Activated T-helper 1 cell treated with anti-CD3 and anti-CD28 coated beads, Interleukin-12 subunit alpha, Interleukin-12 subunit beta, Interleukin-2, Interleukin-4 antibody, amounts not matched to agents 30 ng/mL and 10 ng/mL and 1 ng/mL, durations not matched to agents 14 hours and 24 hours and 36 hours (primary cell): ENCODE measurements at regions not wholly inside any gene's neighbourhood (a gene's known extent, or its start where the extent isn't known, plus 50 kb on each side); places are given as distances from the start of the nearest gene placed in this dataset.

Experiments used
- DNase-seq: peaks from one replicate; pipeline ENCODE4 v3.0.0; 2021; ENCODE audit warnings: low spot score
- H3K27ac Mint-ChIP-seq: one replicate; pipeline ENCODE4 v1.8.0; 2021; ENCODE audit warnings: mild to moderate bottlenecking, mixed read lengths
- H3K27me3 Mint-ChIP-seq: one replicate; pipeline ENCODE4 v1.8.0; 2022; ENCODE audit warnings: mild to moderate bottlenecking, moderate library complexity, mixed read lengths; ENCODE audit not compliant: insufficient read depth
- H3K36me3 Mint-ChIP-seq: one replicate; pipeline ENCODE4 v1.8.0; 2021; ENCODE audit warnings: low read depth, mixed read lengths
- H3K4me1 Mint-ChIP-seq: one replicate; pipeline ENCODE4 v1.8.0; 2021; ENCODE audit warnings: low read depth, mixed read lengths
- H3K4me3 Mint-ChIP-seq: one replicate; pipeline ENCODE4 v1.8.0; 2021; ENCODE audit warnings: mild to moderate bottlenecking, moderate library complexity, mixed read lengths
- H3K9me3 Mint-ChIP-seq: one replicate; pipeline ENCODE4 v1.8.0; 2021; ENCODE audit warnings: mixed read lengths
- intact Hi-C: fragments of 100-400 bp; cut with micrococcal nuclease; formaldehyde crosslinking; loops from one replicate; pipeline ENCODE4 v1.15.1; 2024

- intact Hi-C loops: no loop called here
- no peak overlapping the region for H3K27ac Mint-ChIP-seq
- H3K4me3 Mint-ChIP-seq: no peak overlapping the region
- no peaks in the 10 kb centered on the region for H3K36me3 Mint-ChIP-seq
- peaks cover 15% of the 10 kb centered on the region for H3K27me3 Mint-ChIP-seq
- no peak for DNase-seq
- H3K4me1 Mint-ChIP-seq: peaks cover 17% of the 10 kb centered on the region
- H3K9me3 Mint-ChIP-seq: no peaks in the 10 kb centered on the region
Measured at GRCh38 chr6:56856036-56856580, 98.8 kb upstream of the BEND6 start.

DNA sequence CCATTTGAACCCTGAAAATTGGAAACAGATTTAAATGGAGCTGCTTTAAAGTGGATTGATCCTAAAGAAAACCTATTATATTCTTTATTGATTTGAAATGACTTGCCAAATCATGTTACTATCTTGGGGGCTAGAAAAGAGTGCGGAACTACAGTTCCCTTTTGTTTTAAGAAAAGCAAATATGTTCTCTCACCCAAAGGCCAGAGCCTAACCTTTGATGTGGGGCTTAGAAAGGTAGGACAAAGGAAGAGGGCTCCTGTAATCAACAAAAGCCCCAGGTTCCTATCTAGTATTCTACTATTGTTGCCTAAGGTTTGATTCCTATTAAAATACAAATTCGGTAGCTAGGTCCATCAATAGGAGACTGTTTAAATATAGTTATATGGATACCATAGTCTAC, 100.8 kb upstream of the BEND6 start:
- peaks cover 22% of the 10 kb centered on the region for H3K27me3 Mint-ChIP-seq
- H3K27ac Mint-ChIP-seq: no peak overlapping the region

GRCh38 chr6:56853541-56853940, 101.4 kb upstream of the BEND6 start:
- intact Hi-C loops: loop anchor here (2.0 to 5.0 kb wide), 3 partner anchors 106 to 495 kb away; no protein-coding TSS in a partner anchor
- peaks cover 3% of the 10 kb centered on the region for H3K36me3 Mint-ChIP-seq
- H3K27ac Mint-ChIP-seq: no peak overlapping the region
- DNase-seq: no peak
- no peaks in the 10 kb centered on the region for H3K9me3 Mint-ChIP-seq
- peaks cover 22% of the 10 kb centered on the region for H3K27me3 Mint-ChIP-seq
- H3K4me1 Mint-ChIP-seq: peaks cover 30% of the 10 kb centered on the region
- H3K4me3 Mint-ChIP-seq: no peak overlapping the region

More for the DNA sequence above, 100.8 kb upstream of the BEND6 start:
- DNase-seq: no peak
- peaks cover 3% of the 10 kb centered on the region for H3K36me3 Mint-ChIP-seq
- no peak overlapping the region for H3K4me3 Mint-ChIP-seq
- intact Hi-C loops: loop anchor here (5.0 kb wide), 2 partner anchors 107 to 233 kb away; no protein-coding TSS in a partner anchor
- H3K4me1 Mint-ChIP-seq: peaks cover 30% of the 10 kb centered on the region
- no peaks in the 10 kb centered on the region for H3K9me3 Mint-ChIP-seq

DNA sequence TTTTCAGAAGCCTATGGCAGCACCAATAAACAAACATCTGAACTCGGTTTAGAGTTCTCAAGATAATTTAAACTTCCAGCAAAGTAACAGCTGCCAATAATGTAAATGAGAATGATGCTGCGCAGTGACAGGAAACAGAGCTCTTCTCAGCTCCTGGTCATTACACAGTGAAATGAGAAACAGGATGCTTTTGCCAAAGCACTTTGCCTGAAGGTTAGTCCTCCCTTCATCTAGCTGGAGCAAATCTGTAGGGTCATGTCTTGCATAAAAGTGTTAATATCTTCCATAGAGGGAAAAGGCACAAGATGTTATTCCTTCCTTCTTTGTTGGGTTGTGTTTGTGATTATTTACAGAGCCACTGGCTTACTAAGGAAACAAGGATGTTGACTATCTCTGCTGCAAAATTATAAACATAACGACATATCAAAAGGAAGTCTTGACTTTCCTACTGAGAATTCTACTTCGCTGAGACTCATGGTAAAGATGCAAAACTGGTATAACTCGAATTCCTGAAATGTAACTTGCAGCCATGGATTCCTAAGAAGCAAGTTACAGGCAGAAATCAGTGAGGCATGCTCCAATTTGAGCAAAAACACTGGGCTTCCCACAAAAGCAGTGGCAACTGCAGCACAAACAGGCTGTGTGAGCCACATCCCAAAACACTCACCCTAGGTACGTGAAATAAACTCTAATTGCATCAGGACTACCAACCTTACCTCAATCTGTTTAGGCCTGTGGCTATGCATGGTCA, 102.5 kb upstream of the BEND6 start:
- Mint-ChIP-seq H3K4me3 (peak overlapping the region; percentile 81), H3K27ac (peak overlapping the region; percentile 78), H3K9me3 (no peaks in the 10 kb centered on the region), H3K27me3 (peaks cover 25% of the 10 kb centered on the region), H3K4me1 (peaks cover 30% of the 10 kb centered on the region), H3K36me3 (peaks cover 4% of the 10 kb centered on the region)
- intact Hi-C loops: loop anchor here (2.0 to 5.0 kb wide), 3 partner anchors 105 to 494 kb away; no protein-coding TSS in a partner anchor
- DNase-seq: no peak

DNA sequence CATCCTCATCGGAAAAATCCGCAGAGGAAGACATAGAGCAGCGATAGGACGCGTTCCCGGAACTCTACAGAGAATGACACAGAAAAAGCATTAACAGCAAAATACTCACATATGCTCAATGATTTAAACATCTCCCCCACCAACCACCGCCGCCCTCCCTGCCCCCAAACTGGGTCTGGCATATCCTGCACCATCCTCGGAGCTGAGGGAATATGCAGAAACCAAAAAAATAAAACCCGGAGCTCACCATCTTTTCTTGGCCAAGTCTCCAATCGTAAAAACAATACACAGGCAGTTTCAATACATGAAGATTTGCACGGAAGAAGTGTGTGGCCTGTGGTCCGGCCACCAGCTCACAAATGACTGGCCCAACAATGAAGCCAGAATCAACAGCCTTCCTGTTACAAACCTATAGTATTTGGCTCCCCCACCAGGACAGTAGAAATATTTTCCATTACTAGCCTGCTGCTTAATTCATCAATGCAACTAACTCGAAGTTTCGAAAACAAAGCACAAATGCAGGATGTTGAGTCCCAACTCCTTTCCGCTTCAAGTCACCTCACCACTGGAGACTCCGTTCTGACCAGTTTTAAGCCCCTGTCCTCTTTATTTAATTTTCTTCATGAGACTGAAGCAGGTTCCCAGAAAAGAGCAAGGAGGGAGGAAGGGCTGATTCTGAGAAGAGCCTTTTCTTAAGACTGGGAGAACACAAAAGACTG, 103.2 kb upstream of the BEND6 start:
- peaks cover 30% of the 10 kb centered on the region for H3K4me1 Mint-ChIP-seq
- H3K27ac Mint-ChIP-seq: peak overlapping the region; percentile 78
- intact Hi-C loops: loop anchor here (1.0 to 5.0 kb wide), 8 partner anchors 39 to 493 kb away; partner anchors contain the start of gene PRIM2
- peaks cover 24% of the 10 kb centered on the region for H3K27me3 Mint-ChIP-seq
- DNase-seq: peak; percentile 37
- no peaks in the 10 kb centered on the region for H3K9me3 Mint-ChIP-seq
- H3K36me3 Mint-ChIP-seq: peaks cover 5% of the 10 kb centered on the region
- H3K4me3 Mint-ChIP-seq: peak overlapping the region; percentile 81

DNA sequence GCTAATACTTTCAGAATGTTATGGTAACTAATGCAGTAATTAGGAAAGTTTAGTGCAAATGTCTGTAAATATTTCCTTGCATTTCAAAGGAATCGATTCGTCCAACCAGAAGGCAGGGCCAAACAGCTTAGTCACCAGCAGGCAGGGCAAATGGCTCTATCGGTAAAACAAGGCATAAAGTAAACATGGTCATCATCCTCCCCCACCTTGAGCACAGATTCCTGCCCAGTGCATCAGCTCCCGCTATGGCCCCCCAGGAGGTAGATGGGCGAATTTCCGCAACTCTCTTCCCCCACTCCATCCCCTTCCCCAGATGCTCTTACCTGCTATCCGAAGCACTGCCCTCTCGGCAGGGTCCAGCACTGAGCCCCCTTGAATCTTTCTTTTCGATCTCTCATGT, 103.8 kb upstream of the BEND6 start:
- Mint-ChIP-seq H3K9me3 (no peaks in the 10 kb centered on the region), H3K4me3 (peak overlapping the region; percentile 81), H3K27me3 (peaks cover 20% of the 10 kb centered on the region), H3K4me1 (peaks cover 30% of the 10 kb centered on the region), H3K27ac (peak overlapping the region; percentile 78), H3K36me3 (peaks cover 5% of the 10 kb centered on the region)
- DNase-seq: no peak
- intact Hi-C loops: loop anchor here (1.0 to 5.0 kb wide), 7 partner anchors 40 to 466 kb away; partner anchors contain the start of gene PRIM2

GRCh38 chr6:56850626-56851025, 104.3 kb upstream of the BEND6 start:
- H3K9me3 Mint-ChIP-seq: no peaks in the 10 kb centered on the region

GRCh38 chr6:56849896-56850295, 105.0 kb upstream of the BEND6 start:
- intact Hi-C loops: loop anchor here (2.0 to 5.0 kb wide), 5 partner anchors 41 to 467 kb away; partner anchors contain the start of gene PRIM2
- Mint-ChIP-seq H3K4me3 (no peak overlapping the region), H3K36me3 (peaks cover 5% of the 10 kb centered on the region), H3K9me3 (no peaks in the 10 kb centered on the region), H3K27ac (no peak overlapping the region), H3K4me1 (peaks cover 30% of the 10 kb centered on the region), H3K27me3 (peaks cover 19% of the 10 kb centered on the region)
- no peak for DNase-seq

More at GRCh38 chr6:56850626-56851025, 104.3 kb upstream of the BEND6 start:
- intact Hi-C loops: loop anchor here (1.0 to 5.0 kb wide), 7 partner anchors 40 to 466 kb away; partner anchors contain the start of gene PRIM2
- peaks cover 16% of the 10 kb centered on the region for H3K27me3 Mint-ChIP-seq
- no peak overlapping the region for H3K27ac Mint-ChIP-seq
- peak overlapping the region; percentile 81 for H3K4me3 Mint-ChIP-seq
- H3K36me3 Mint-ChIP-seq: peaks cover 5% of the 10 kb centered on the region
- H3K4me1 Mint-ChIP-seq: peaks cover 30% of the 10 kb centered on the region
- DNase-seq: no peak

GRCh38 chr6:56848105-56848504, 106.8 kb upstream of the BEND6 start:
- Mint-ChIP-seq H3K36me3 (peaks cover 5% of the 10 kb centered on the region), H3K4me3 (no peak overlapping the region), H3K4me1 (peaks cover 30% of the 10 kb centered on the region), H3K27ac (no peak overlapping the region), H3K27me3 (peaks cover 23% of the 10 kb centered on the region), H3K9me3 (no peaks in the 10 kb centered on the region)
- intact Hi-C loops: no loop called here
- DNase-seq: no peak

DNA sequence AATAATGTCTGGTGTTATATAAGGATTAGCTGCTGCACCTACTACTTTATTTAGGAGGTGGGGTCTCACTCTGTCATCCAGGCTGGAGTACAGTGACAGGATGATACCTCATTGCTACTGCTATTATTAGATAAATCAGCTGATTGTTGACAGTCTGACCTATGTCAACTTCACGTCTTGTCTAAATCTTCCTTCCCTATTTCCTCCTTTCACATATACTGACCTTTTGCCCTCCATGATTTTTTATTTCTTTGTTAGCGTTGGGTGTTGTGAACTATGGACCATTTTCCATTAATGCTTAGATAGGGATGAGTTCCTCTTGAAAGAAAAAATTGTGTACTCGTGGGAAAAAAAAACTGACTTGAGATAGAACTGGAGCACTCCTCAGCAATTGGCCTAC, 109.9 kb upstream of the BEND6 start:
- no peaks in the 10 kb centered on the region for H3K9me3 Mint-ChIP-seq
- H3K36me3 Mint-ChIP-seq: peaks cover 5% of the 10 kb centered on the region
- peaks cover 12% of the 10 kb centered on the region for H3K4me1 Mint-ChIP-seq
- H3K27ac Mint-ChIP-seq: no peak overlapping the region
- intact Hi-C loops: no loop called here
- peaks cover 45% of the 10 kb centered on the region for H3K27me3 Mint-ChIP-seq
- no peak overlapping the region for H3K4me3 Mint-ChIP-seq
- no peak for DNase-seq

DNA sequence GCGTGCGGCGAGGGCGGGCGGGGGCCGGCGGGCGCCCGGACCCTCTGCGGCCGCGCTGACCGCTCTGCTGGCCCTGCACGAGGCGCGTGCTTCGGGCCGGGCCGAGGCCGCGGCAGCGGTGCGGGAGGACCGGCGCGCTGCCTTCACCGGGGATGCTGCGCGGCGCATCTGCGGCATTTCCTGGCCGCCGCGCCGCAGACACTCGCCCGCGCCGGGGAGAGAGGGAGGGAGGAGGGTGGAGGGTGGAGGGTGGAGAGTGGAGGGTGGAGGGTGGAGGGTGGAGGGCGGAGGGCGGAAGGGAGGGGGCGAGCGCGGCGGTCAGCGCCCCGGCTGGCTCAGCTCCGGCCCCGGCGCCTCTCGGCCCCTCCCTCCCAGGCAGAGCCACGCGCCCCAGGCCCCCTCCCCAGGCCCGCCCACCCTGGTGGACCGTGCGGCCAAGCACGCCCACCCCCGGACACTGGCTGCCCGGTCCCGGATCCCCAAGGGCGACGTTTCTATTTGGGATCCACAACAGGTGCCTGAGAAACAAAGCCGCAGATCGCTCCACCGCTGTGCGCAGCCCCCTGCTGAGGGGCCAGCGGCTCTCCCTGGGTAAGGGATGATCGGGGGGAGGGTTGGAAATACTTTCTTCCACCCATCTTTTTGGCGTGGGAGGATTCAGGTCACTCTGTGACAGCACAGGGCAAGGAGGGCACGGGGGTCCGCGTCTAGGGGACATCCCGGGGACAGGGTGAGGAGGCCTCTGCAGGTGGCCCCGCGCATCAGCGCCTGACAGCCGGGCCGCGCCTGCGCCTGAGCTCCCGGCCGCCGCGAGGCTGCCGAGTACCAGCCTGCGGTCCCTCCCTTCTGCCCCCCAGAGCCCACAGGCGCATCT, 111.2 kb upstream of the BEND6 start:
- peaks cover 2% of the 10 kb centered on the region for H3K36me3 Mint-ChIP-seq
- peaks cover 9% of the 10 kb centered on the region for H3K4me1 Mint-ChIP-seq
- H3K27ac Mint-ChIP-seq: peak overlapping the region; percentile 32
- H3K27me3 Mint-ChIP-seq: peaks cover 53% of the 10 kb centered on the region
- intact Hi-C loops: loop anchor here (1.0 to 5.0 kb wide), 2 partner anchors 109 to 134 kb away; no protein-coding TSS in a partner anchor
- peak overlapping the region; percentile 78 for H3K4me3 Mint-ChIP-seq
- no peaks in the 10 kb centered on the region for H3K9me3 Mint-ChIP-seq
- peak; percentile 57 for DNase-seq
